Uterus (tissue), 2 donors: ENCODE measurements at regions not wholly inside any gene's neighbourhood (a gene's known extent, or its start where the extent isn't known, plus 50 kb on each side); places are given as distances from the start of the nearest gene placed in this dataset.

Experiments
- POLR2A ChIP-seq, 2 donors: fragments of 450-650 bp; IDR thresholded peaks; one replicate each; pipeline ENCODE4 v1.6.1; 2016; ENCODE audit warnings: antibody characterized with exemption in 2 of 2, mild to moderate bottlenecking in 1 of 2, moderate library complexity in 1 of 2
- TF ChIP-seq, protein P1 (sequence below), 4 experiments: fragments of 200-600 bp in 2 of 4; fragments of 450-650 bp in 2 of 4; sonication (generic) in 2 of 4; IDR thresholded peaks; one replicate each; pipeline ENCODE4 v1.5.1; 2016 to 2019; ENCODE audit warnings: antibody characterized with exemption in 4 of 4, mild to moderate bottlenecking in 2 of 4, moderate library complexity in 1 of 4

DNA sequence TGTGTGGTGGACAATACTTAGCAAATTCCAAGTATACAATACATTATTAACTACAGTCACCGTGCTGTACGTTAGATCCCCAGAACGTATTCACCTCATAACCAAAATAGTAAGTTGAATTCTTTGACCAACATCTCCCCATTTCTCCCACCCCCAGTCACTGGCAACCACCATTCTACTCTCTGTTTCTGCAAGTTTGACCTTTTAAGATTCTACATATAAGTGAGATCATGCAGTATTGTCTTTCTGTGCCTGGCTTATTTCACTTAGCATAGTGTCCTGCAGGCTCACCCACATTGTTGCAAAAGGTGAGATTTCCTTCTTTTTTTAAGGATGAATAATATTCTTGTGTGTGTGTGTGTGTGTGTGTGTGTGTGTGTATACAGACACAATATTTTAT is 59.1 kb downstream of the IRAG1 start:
- TF ChIP-seq, protein P1, sequence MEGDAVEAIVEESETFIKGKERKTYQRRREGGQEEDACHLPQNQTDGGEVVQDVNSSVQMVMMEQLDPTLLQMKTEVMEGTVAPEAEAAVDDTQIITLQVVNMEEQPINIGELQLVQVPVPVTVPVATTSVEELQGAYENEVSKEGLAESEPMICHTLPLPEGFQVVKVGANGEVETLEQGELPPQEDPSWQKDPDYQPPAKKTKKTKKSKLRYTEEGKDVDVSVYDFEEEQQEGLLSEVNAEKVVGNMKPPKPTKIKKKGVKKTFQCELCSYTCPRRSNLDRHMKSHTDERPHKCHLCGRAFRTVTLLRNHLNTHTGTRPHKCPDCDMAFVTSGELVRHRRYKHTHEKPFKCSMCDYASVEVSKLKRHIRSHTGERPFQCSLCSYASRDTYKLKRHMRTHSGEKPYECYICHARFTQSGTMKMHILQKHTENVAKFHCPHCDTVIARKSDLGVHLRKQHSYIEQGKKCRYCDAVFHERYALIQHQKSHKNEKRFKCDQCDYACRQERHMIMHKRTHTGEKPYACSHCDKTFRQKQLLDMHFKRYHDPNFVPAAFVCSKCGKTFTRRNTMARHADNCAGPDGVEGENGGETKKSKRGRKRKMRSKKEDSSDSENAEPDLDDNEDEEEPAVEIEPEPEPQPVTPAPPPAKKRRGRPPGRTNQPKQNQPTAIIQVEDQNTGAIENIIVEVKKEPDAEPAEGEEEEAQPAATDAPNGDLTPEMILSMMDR (IDR thresholded peaks at IDR 0.05), result no peak
- TF ChIP-seq POLR2A (IDR thresholded peaks at IDR 0.05), result no peak
